COLO829 (cell line): ENCODE measurements at regions not wholly inside any gene's neighbourhood (a gene's known extent, or its start where the extent isn't known, plus 50 kb on each side); places are given as distances from the start of the nearest gene placed in this dataset.
A peak's percentile ranks its signal among the peaks of the same experiment; 100 is the strongest.

Source experiments
- DNase-seq: peaks from one replicate; pipeline ENCODE4 v3.0.0; 2012; ENCODE audit warnings: low spot score

DNA sequence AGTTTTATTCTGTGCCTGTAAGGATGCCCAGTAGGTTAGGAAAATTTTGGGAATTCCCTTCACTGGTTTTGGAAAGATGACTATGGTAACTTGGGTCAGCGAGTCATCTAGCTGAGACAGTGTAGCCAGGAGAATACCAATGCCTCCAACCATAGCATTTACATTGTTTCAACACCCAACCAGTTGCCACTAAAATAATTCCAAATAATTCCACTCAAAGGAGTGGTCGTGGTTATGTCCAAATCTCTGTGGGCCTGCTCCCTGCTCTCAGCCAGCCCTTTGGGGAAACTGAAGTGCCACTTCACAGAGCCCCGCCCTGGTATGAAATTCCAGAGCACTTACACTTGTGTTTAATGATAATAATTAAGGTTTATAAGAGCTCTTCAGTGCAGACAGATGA lies 310.5 kb downstream of the PLK2 start:
- no peak for DNase-seq

- no peak for DNase-seq
Observed at GRCh38 chr5:58148254-58148775, 311.6 kb downstream of the PLK2 start.

GRCh38 chr5:58145397-58145934 lies 314.4 kb downstream of the PLK2 start:
- no peak for DNase-seq

DNA sequence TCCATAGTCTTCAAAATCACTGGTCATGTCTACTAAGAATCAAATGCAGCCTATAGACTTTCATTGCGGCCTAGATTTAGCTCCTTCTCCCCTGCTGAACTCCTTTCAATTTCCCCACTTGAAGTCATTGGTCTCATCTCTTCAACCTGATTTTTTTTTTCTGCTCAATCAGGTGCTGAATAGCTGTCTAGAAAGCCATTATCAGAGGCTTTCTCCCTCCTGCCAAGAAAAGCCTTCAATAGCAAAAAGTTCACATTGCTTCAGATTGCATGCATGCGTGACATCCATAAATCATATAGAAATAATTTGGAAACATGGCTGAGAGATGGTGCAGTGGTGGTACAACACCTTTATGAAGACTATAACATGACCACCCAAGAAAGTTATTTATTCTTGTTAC lies 316.2 kb downstream of the PLK2 start:
- no peak for DNase-seq

DNA sequence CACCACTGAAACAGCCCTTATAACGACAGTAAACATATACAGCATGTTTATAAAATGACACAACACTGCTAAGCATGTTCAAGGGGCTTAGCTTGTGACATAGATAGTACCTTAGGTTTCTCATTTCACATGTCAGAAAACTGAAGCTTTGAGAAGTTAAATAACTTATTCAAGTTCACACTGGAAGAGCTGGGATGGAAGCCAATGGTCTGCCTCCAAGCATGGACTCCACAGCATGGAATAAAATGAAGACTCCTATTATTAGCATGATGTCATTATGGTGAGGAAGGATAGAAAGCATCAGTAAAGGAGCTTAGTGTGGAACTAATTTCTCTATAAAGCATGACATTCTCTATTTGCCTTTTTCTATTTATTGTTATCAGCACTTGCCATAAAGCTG lies 316.7 kb downstream of the PLK2 start:
- DNase-seq = no peak

GRCh38 chr5:58138791-58139190 lies 321.1 kb downstream of the PLK2 start:
- DNase-seq = no peak

DNA sequence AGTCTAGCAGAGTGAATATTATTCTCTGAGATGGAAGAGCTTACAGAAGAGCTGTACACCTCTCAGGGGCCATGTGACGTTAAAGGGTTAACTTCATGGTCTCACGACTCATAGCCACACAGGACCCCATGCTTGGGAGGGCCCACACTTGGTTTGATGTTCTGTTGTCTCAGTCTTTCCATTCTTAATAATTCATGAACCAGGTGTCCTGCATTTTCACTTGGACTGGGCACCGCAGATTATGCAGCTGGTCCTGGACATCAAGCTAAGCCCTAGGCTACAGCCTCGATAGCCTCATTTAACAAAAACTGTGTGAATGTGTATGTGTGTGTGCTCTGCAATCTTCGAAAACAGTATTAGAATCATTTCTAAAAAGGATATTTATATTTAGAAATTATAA lies 323.5 kb downstream of the PLK2 start:
- DNase-seq = no peak

- DNase-seq = no peak
Observed at GRCh38 chr5:58135571-58136335, 324.1 kb downstream of the PLK2 start.

DNA sequence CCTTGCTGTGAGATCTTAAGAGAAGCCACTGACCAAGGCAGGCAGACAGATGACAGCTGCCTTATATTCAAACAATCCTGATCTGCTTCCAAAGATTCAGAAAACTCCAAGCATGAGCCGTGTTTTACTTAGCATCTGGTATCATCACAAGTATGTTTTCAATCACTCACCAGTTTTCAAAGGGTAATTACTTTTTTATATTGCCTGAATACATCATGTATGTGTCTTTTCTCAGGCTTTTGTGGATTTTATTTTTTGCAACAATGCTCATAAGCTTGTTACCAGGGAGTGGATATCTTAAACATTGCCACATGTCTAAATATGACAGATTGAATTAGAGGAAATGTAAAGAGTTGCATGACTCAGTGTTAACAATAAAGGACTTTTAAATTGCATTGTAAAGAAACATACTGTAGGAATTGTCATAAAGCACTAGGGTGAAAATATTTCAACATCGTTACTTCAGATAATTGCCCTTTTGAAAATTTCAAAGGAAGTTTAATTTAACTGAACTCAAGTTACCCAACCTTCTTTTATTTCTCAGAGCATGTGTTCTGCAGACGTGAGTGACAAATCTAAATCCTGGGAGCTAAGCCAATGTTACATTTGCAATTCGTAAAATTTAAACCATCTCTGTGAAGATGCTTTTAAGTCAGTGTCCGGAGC lies 326.1 kb downstream of the PLK2 start:
- DNase-seq = peak; percentile 6

GRCh38 chr5:58133216-58133615 lies 326.7 kb downstream of the PLK2 start:
- no peak for DNase-seq

- no peak for DNase-seq
Observed at GRCh38 chr5:58127255-58128220, 332.3 kb downstream of the PLK2 start.

- no peak for DNase-seq
Observed at GRCh38 chr5:58123501-58123900, 336.4 kb downstream of the PLK2 start.

DNA sequence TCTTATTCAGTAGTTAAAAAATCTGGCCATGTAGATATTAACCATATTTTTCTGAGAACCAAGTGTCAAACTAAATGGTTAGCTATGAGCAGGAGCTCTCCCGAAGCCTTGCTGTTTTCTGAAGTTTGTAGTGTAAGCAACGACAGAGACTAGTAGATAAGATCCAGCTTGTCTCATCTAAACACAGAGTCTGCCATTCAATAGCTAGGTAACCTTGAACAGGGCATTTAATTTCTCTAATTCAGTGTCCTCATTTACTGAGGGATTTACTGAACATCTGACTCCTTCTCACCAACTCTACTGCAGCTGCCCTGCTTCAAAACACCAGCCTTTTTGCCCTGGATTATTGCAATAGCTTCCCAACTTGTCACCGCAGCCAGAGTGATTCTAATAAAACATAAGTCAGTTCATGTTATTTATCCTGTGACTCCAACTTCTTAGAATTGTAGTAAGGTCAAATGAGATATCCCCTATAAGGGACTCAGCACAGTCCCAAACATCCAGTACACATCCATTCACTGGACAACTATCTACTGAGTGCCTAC lies 337.0 kb downstream of the PLK2 start:
- no peak for DNase-seq

- DNase-seq = no peak
Observed at GRCh38 chr5:58122157-58122556, 337.7 kb downstream of the PLK2 start.

DNA sequence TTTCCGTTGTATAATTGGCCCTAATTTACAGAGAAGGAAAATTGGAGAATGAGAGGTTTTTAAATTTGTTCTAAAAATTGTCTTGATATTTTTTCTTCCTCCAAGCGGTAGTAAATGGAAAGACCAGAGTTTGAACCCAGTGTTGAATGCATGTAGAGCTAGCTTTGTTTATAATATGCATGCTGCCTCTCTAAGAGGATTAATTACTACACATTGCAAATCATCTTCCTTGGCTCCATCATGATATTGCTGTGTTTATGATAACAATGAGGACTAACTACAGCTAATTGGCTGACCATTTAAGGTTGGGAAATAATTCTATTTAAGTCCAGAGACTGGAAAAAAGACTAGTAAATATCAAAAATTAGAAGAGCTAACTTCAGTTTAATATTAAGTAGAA lies 338.5 kb downstream of the PLK2 start:
- no peak for DNase-seq

DNA sequence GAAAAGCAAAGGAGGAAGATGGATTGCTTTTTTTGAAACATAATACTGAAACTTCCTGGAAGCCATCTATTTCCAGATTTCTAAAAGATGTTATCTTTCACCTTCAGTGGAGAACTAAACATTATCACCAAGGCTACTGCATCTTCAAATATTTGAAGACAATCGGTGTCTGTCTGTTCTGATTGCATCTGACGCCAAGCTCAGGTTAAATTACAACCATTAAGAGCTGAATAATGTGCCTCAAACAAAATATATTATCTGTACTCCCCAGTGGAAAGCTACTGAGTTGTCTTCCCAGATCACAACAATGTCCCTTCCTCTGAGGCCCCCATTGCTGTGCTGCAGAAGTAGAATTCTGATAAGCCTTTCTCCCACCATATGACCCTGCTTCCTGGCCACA lies 342.3 kb downstream of the PLK2 start:
- DNase-seq = no peak

DNA sequence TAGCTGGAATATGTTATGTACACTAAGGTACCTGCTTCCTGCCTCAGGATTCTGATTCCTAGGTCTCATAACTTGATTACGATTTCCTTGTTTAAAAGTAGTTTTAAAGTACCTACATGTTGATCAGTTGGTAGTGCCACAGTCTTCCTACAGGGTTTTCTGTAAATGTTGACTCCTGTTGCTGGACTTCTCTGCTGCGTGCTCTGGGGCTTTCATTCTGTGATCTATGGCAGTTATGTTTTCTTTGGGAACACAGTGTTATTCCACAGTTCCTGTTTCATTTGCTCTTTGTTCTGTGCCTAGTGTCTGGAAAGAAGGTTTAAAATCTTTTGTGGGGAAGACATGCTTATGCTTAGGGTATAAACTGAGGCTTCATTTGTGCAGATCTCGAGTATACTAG lies 343.5 kb downstream of the PLK2 start:
- no peak for DNase-seq

DNA sequence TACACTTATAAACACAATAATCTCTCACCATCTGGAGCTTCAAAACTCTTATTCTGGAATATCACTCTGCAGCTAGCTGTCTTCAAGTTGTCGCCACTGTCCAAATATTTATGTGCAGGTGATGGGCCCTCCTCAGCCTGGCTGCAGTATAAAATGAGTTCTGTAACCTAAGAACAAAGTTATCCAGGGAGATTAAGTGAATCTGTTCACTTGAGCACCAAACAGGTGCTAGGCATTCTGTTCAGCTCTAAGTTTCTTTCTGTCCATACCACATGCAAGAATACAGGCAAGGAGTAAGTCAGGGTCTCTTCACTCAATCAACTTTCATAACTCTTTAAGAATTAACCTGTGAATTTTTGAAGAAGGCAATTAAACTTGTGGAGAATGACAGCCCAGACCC lies 344.1 kb downstream of the PLK2 start:
- no peak for DNase-seq

DNA sequence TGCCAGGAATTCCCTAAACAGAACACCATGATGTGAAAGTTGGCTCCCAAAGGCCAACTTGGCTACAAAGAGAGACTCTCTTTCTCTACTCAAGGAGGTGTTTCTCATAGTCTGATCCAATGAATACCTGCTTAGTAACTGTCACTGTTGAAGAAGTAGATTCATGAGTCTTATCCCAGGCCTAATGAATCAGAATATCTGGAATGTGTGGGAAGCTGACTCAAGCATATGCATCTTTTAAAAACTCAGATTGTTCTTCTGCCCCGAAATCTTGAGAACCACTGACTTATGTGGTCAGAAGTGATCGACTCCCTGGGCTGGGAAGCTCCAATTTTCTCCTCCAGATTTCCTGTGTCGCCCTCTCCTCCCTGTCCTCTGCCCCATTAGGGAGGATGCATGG lies 345.6 kb downstream of the PLK2 start:
- no peak for DNase-seq

- no peak for DNase-seq
Observed at GRCh38 chr5:58113172-58113571, 346.7 kb downstream of the PLK2 start.

- DNase-seq = no peak
Observed at GRCh38 chr5:58108511-58108910, 351.4 kb downstream of the PLK2 start.

DNA sequence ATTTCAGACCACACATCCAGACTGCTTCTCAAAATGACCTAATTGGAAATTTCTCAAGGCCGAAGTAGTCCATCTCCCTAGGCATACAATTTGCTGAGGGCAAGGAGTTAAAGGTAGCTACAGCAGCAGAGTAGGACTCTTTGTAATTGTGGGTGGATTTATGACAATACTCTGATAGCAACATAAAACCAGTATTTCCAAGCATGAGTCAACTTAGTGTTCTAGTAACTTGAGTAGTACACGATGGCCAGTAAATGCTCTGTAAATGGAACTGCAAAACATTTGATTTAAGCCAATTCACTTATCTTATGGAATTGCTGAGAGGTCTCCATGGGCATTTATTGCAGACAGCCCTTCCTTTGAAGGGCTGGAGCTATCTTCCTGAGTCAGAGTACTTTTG lies 352.2 kb downstream of the PLK2 start:
- DNase-seq = no peak
